B cell (primary cell): ENCODE measurements at regions not wholly inside any gene's neighbourhood (a gene's known extent, or its start where the extent isn't known, plus 50 kb on each side); places are given as distances from the start of the nearest gene placed in this dataset.

Experiments
- EZH2 ChIP-seq: IDR thresholded peaks from 2 replicates; pipeline ENCODE4 v1.6.1; 2012; ENCODE audit warnings: borderline replicate concordance, low read depth, mild to moderate bottlenecking, moderate library complexity, low read length; ENCODE audit not compliant: insufficient read depth, poor library complexity, severe bottlenecking
- TF ChIP-seq, protein P1 (sequence below): fragments of 200-600 bp; IDR thresholded peaks from one replicate; pipeline ENCODE4 v1.8.0; 2022; ENCODE audit warnings: antibody characterized with exemption, mild to moderate bottlenecking

DNA sequence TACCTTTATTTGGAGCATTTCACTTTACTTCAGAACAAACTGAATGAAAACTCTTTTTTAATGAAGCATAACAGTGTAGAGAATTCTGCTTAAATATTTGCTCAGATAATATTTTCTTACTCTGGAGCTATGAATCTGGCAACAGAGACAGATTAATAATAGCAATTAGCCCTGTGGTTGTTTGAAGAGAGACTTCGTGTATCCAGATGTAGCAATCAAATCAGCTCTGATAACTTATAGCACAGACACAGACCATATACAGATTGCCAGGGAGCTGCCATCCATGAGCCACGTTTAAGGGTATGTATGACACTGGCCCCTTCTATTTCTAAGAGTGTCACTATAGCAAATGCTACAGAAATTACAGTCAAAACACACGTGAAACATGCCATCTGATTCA lies 146.6 kb downstream of the EXOC5 start:
- TF ChIP-seq EZH2 = no peak
- TF ChIP-seq, protein P1, sequence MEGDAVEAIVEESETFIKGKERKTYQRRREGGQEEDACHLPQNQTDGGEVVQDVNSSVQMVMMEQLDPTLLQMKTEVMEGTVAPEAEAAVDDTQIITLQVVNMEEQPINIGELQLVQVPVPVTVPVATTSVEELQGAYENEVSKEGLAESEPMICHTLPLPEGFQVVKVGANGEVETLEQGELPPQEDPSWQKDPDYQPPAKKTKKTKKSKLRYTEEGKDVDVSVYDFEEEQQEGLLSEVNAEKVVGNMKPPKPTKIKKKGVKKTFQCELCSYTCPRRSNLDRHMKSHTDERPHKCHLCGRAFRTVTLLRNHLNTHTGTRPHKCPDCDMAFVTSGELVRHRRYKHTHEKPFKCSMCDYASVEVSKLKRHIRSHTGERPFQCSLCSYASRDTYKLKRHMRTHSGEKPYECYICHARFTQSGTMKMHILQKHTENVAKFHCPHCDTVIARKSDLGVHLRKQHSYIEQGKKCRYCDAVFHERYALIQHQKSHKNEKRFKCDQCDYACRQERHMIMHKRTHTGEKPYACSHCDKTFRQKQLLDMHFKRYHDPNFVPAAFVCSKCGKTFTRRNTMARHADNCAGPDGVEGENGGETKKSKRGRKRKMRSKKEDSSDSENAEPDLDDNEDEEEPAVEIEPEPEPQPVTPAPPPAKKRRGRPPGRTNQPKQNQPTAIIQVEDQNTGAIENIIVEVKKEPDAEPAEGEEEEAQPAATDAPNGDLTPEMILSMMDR = no peak
